ENCODE measurements at regions not wholly inside any gene's neighbourhood (a gene's known extent, or its start where the extent isn't known, plus 50 kb on each side); places are given as distances from the start of the nearest gene placed in this dataset.

DNA sequence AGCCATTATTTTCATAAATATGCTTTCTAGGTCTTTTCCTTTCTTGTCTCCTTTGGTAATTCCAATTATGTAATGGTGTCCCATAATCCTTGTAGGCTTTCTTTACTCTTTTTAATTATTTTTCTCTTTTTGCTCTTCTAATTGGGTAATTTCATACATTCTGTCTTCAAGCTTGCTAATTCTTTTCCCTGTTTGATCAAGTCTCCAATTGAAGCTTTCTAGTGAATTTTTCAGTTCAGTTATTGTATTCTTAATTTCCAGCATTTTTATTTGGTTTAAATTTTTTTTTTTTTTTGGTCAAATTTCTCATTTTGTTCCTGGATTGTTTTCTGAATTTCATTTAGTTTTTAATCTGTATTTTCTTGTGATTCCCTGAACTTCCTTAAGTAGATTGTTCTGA lies 74.9 kb upstream of the UST start:
- DNase-seq (ENCODE audit: low read depth) = no peak
- H3K4me3 ChIP-seq (ENCODE audit: control insufficient read depth, low read depth, low read length) = no peak overlapping the region
- TF ChIP-seq, protein P1, sequence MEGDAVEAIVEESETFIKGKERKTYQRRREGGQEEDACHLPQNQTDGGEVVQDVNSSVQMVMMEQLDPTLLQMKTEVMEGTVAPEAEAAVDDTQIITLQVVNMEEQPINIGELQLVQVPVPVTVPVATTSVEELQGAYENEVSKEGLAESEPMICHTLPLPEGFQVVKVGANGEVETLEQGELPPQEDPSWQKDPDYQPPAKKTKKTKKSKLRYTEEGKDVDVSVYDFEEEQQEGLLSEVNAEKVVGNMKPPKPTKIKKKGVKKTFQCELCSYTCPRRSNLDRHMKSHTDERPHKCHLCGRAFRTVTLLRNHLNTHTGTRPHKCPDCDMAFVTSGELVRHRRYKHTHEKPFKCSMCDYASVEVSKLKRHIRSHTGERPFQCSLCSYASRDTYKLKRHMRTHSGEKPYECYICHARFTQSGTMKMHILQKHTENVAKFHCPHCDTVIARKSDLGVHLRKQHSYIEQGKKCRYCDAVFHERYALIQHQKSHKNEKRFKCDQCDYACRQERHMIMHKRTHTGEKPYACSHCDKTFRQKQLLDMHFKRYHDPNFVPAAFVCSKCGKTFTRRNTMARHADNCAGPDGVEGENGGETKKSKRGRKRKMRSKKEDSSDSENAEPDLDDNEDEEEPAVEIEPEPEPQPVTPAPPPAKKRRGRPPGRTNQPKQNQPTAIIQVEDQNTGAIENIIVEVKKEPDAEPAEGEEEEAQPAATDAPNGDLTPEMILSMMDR (IDR thresholded peaks at IDR 0.05; ENCODE audit: control insufficient read depth, insufficient read depth, low read depth, low read length, missing control alignments) = no peak

DNA sequence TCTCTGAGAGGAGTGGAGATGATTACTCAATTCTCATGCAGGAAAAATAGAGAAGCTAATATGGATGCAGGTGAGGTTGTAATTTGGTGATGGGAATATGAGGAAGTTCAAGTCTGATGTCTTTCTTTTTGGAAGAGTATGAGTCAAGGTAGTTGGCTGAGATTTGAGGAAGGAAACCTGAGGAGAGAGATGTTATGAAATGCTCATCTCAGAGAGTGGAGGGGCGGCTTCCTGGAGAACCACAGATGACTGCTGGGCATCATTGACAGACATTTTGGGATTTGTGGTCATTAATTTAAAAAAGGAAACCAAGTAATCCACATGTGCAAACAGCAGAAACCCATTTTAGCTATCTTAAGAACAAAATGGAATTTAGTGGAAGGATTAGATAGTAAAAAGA lies 72.5 kb upstream of the UST start:
- TF ChIP-seq, protein P1 (IDR thresholded peaks at IDR 0.05; ENCODE audit: control insufficient read depth, insufficient read depth, low read depth, low read length, missing control alignments) = no peak
- no peak for DNase-seq (ENCODE audit: low read depth)
- no peak overlapping the region for H3K4me3 ChIP-seq (ENCODE audit: control insufficient read depth, low read depth, low read length)

- no peak for DNase-seq (ENCODE audit: low read depth)
- TF ChIP-seq, protein P1 (IDR thresholded peaks at IDR 0.05; ENCODE audit: control insufficient read depth, insufficient read depth, low read depth, low read length, missing control alignments) = no peak
- H3K4me3 ChIP-seq (ENCODE audit: control insufficient read depth, low read depth, low read length) = no peak overlapping the region
These were observed 69.0 kb upstream of the UST start for GRCh38 chr6:148677594-148678476.

- TF ChIP-seq, protein P1 (IDR thresholded peaks at IDR 0.05; ENCODE audit: control insufficient read depth, insufficient read depth, low read depth, low read length, missing control alignments) = no peak
- H3K4me3 ChIP-seq (ENCODE audit: control insufficient read depth, low read depth, low read length) = no peak overlapping the region
- DNase-seq (ENCODE audit: low read depth) = no peak
These were observed 68.1 kb upstream of the UST start for GRCh38 chr6:148678682-148679081.

- DNase-seq (ENCODE audit: low read depth) = no peak
- H3K4me3 ChIP-seq (ENCODE audit: control insufficient read depth, low read depth, low read length) = no peak overlapping the region
- TF ChIP-seq, protein P1 (IDR thresholded peaks at IDR 0.05; ENCODE audit: control insufficient read depth, insufficient read depth, low read depth, low read length, missing control alignments) = no peak
These were observed 65.2 kb upstream of the UST start for GRCh38 chr6:148681666-148682065.

- DNase-seq (ENCODE audit: low read depth) = no peak
- TF ChIP-seq, protein P1 (IDR thresholded peaks at IDR 0.05; ENCODE audit: control insufficient read depth, insufficient read depth, low read depth, low read length, missing control alignments) = no peak
- no peak overlapping the region for H3K4me3 ChIP-seq (ENCODE audit: control insufficient read depth, low read depth, low read length)
These were observed 64.6 kb upstream of the UST start for GRCh38 chr6:148682252-148682651.
